RWPE2 (cell line): ENCODE measurements at regions not wholly inside any gene's neighbourhood (a gene's known extent, or its start where the extent isn't known, plus 50 kb on each side); places are given as distances from the start of the nearest gene placed in this dataset.

Experiments
- ATAC-seq: fragments of 200-7000 bp; cut with Tn5 transposase; 3 replicates; pipeline ENCODE4 v1.9.1; 2021; ENCODE audit warnings: low read depth
- DNase-seq: peaks from one replicate; pipeline ENCODE4 v3.0.0-alpha.2; 2020; ENCODE audit warnings: low spot score
- H3K27ac ChIP-seq: fragments of 450-650 bp; 2 replicates; pipeline ENCODE4 v1.5.1; 2017; ENCODE audit warnings: mild to moderate bottlenecking; ENCODE audit not compliant: poor library complexity, severe bottlenecking
- H3K27me3 ChIP-seq: fragments of 250-450 bp; sonication (Bioruptor Pico); 2 replicates; pipeline ENCODE4 v1.5.1; 2021; ENCODE audit warnings: mild to moderate bottlenecking, moderate library complexity; ENCODE audit not compliant: insufficient read depth, poor library complexity, severe bottlenecking
- H3K36me3 ChIP-seq: fragments of 250-450 bp; sonication (Bioruptor Pico); 2 replicates; pipeline ENCODE4 v1.5.1; 2020; ENCODE audit warnings: low read depth, mild to moderate bottlenecking, moderate library complexity
- H3K4me1 ChIP-seq: fragments of 250-450 bp; sonication (Bioruptor Pico); 2 replicates; pipeline ENCODE4 v1.5.1; 2021; ENCODE audit warnings: mild to moderate bottlenecking, moderate library complexity; ENCODE audit not compliant: insufficient read depth, poor library complexity, severe bottlenecking
- H3K4me3 ChIP-seq: fragments of 250-450 bp; sonication (Bioruptor Pico); 2 replicates; pipeline ENCODE4 v1.5.1; 2021; ENCODE audit warnings: mild to moderate bottlenecking, moderate library complexity; ENCODE audit not compliant: severe bottlenecking
- H3K9me3 ChIP-seq: fragments of 250-450 bp; sonication (Bioruptor Pico); 2 replicates; pipeline ENCODE4 v1.5.1; 2021; ENCODE audit warnings: mild to moderate bottlenecking, moderate library complexity; ENCODE audit not compliant: severe bottlenecking
- CTCF ChIP-seq: fragments of 450-650 bp; IDR thresholded peaks from one replicate; pipeline ENCODE4 v1.5.1; 2017; ENCODE audit warnings: mild to moderate bottlenecking, moderate library complexity; ENCODE audit not compliant: poor library complexity, severe bottlenecking

GRCh38 chr5:102554082-102554481 lies 55.3 kb upstream of the SLCO6A1 start:
- no peaks in the 10 kb centered on the region for H3K9me3 ChIP-seq
- H3K4me3 ChIP-seq: no peak overlapping the region
- TF ChIP-seq CTCF: no peak
- H3K4me1 ChIP-seq: no peaks in the 10 kb centered on the region
- no peak for ATAC-seq
- peaks cover 10% of the 10 kb centered on the region for H3K27me3 ChIP-seq
- DNase-seq: no peak
- H3K36me3 ChIP-seq: no peaks in the 10 kb centered on the region
- H3K27ac ChIP-seq: no peak overlapping the region

GRCh38 chr5:102554728-102555127 lies 55.9 kb upstream of the SLCO6A1 start:
- peak; percentile 28 for TF ChIP-seq CTCF
- DNase-seq (no peak), ATAC-seq (peak; percentile 35; the same call in 1 of the 3 replicates)
- no peak overlapping the region for H3K27ac ChIP-seq
- no peaks in the 10 kb centered on the region for H3K4me1 ChIP-seq
- peaks cover 10% of the 10 kb centered on the region for H3K27me3 ChIP-seq
- H3K9me3 ChIP-seq: no peaks in the 10 kb centered on the region
- no peak overlapping the region for H3K4me3 ChIP-seq
- no peaks in the 10 kb centered on the region for H3K36me3 ChIP-seq

- no peak overlapping the region for H3K27ac ChIP-seq
- H3K4me3 ChIP-seq: no peak overlapping the region
- H3K4me1 ChIP-seq: no peaks in the 10 kb centered on the region
- H3K36me3 ChIP-seq: no peaks in the 10 kb centered on the region
- no peaks in the 10 kb centered on the region for H3K9me3 ChIP-seq
- peak; percentile 85 for TF ChIP-seq CTCF
- DNase-seq (no peak), ATAC-seq (no peak)
- peaks cover 5% of the 10 kb centered on the region for H3K27me3 ChIP-seq
These were observed 63.3 kb upstream of the SLCO6A1 start for GRCh38 chr5:102561894-102562760.

GRCh38 chr5:102570747-102571146 lies 71.9 kb upstream of the SLCO6A1 start:
- no peak for TF ChIP-seq CTCF
- H3K4me3 ChIP-seq: no peak overlapping the region
- no peaks in the 10 kb centered on the region for H3K36me3 ChIP-seq
- H3K27me3 ChIP-seq: peaks cover 31% of the 10 kb centered on the region
- ATAC-seq (no peak), DNase-seq (no peak)
- H3K4me1 ChIP-seq: no peaks in the 10 kb centered on the region
- no peaks in the 10 kb centered on the region for H3K9me3 ChIP-seq
- H3K27ac ChIP-seq: no peak overlapping the region

GRCh38 chr5:102578362-102578761 lies 79.6 kb upstream of the SLCO6A1 start:
- no peaks in the 10 kb centered on the region for H3K36me3 ChIP-seq
- ATAC-seq (no peak), DNase-seq (no peak)
- no peak overlapping the region for H3K27ac ChIP-seq
- H3K27me3 ChIP-seq: peaks cover 15% of the 10 kb centered on the region
- H3K4me3 ChIP-seq: no peak overlapping the region
- no peaks in the 10 kb centered on the region for H3K4me1 ChIP-seq
- no peak for TF ChIP-seq CTCF
- no peaks in the 10 kb centered on the region for H3K9me3 ChIP-seq
